ENCODE measurements at regions not wholly inside any gene's neighbourhood (a gene's known extent, or its start where the extent isn't known, plus 50 kb on each side); places are given as distances from the start of the nearest gene placed in this dataset.

DNA sequence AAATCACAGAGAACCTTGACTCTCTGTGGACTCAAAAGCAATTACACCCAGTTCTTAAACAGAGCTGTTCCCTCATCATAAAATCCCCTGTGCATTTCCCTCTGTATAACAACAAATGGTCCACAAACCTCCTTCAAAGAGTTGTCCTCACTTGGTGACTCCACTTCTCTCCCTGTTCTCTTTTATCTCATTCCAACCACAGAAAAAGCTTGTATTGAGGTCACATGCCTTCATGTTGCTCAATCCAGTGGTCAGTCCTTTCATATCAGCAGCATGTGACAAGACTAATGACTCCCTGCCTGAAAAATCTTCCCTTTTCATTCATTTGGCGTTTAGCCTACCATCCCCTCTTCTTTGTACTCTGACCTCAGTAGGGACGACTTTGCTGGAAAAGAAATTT, 158.0 kb downstream of the DEPDC1B start (continued):
- TF ChIP-seq CBFB (IDR thresholded peaks at IDR 0.05; ENCODE audit: low read depth) (peak; percentile 34; the same call in 1 of the 2 replicates), IRF4 (IDR thresholded peaks at IDR 0.05; ENCODE audit: low read depth, low read length) (0 out of 2 replicates have a peak, but pooled peaks have one; percentile 14)

DNA sequence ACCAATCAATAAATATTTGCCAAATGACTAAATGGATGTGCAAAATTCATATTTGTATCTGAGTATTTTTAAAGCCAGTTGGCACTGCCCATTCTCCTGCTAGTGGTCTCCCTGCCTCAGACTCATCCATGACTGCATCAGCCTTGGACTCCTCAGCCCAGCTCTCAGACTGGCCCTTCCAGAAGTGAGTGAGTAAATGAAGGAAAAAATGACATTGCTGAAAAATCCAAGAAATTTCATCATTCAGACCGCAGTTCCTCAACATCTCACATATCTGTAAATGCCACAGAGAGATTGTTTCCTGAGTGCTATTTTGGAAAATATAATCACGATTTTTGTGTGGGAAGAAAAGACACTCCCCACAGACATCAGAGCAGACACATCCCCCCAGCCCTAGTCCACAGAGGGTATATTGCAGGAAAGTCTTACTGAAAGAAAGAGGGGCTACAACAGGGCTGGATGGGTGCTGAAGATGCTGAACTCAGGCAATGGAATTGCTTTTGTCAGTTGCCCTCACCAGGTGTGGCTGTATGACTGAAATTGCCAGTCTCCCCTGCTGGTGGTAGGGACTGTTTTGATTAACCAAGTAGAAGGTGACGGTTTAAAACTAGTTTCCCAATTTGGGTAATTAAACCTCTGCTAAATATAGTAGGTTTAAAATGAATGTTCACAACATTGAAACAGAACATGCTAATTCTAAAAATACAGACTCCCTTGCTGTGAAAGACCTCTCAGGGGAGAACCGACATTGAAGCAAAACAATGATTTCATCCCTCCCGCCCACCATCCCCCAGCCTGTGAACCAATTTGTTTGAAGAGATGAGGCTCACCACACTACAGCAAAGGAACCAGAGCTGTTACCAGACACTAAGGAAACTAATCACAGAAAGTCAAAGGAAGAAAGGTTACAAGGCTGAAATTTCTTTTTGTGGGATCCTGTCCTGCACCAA, 158.8 kb downstream of the DEPDC1B start:
- ChIA-PET RAD21 (ENCODE audit: unreplicated experiment) (interaction anchor here (0.6 to 5.2 kb wide), 10 partner anchors 10 to 160 kb away, joined by 3 to 26 read pairs (median 4); no protein-coding TSS in a partner anchor), CTCF (interaction anchor here (0.6 to 3.0 kb wide), 4 partner anchors 19 to 128 kb away, joined by 3 to 8 read pairs (median 4); no protein-coding TSS in a partner anchor), SMC1A (ENCODE audit: uncharacterized antibody, unreplicated experiment) (interaction anchor here (0.6 to 4.0 kb wide), 12 partner anchors 13 to 785 kb away, joined by 3 to 30 read pairs (median 4); no protein-coding TSS in a partner anchor), POLR2A (interaction anchor here (0.6 to 2.6 kb wide), 3 partner anchors 19 to 95 kb away, joined by 3 to 12 read pairs (median 3); no protein-coding TSS in a partner anchor)
- 13% methylated on average over 5 of the region's 5 CpGs for WGBS (ENCODE audit: insufficient coverage, insufficient replicate concordance, low lambda C conversion rate, missing lambda C conversion rate)
- peak; percentile 90 for DNase-seq (ENCODE audit: low read depth, low spot score)
- no TSS peak for BruUV-seq (replicated peaks)
- Histone ChIP-seq H3K9me3 (replicated peaks; ENCODE audit: control insufficient read depth, insufficient read depth, low read length) (no peaks in the 10 kb centered on the region), H3K36me3 (ENCODE audit: control insufficient read depth in 2 of 2, insufficient read depth in 2 of 2, low read length in 1 of 2) (no peaks in the 10 kb centered on the region), H4K20me1 (ENCODE audit: control insufficient read depth, insufficient read depth) (no peaks in the 10 kb centered on the region), H2AFZ (ENCODE audit: control insufficient read depth, low read depth, low read length) (peak overlapping the region; percentile 18), H3K27me3 (replicated peaks in 1 of 2; ENCODE audit: control insufficient read depth in 2 of 2, insufficient read depth in 2 of 2, low read length in 1 of 2) (no peaks in the 10 kb centered on the region), H3K27ac (ENCODE audit: control insufficient read depth, insufficient read depth) (peak overlapping the region; percentile 59), H3K4me1 (ENCODE audit: control insufficient read depth, insufficient read depth, low read length) (peaks cover 22% of the 10 kb centered on the region), H3K9ac (ENCODE audit: control insufficient read depth, insufficient read depth, low read length) (peak overlapping the region; percentile 14; the same call in 1 of the 2 replicates), H3K4me3 (peak overlapping the region; percentile 18; the same call in 1 of the 2 replicates), H3K79me2 (ENCODE audit: control insufficient read depth, insufficient read depth, low read length) (no peaks in the 10 kb centered on the region), H3K4me2 (ENCODE audit: control insufficient read depth, insufficient read depth) (peak overlapping the region; percentile 60)
- peak; percentile 86 for FAIRE-seq
- intact Hi-C loops (cut with micrococcal nuclease; ENCODE audit: unreplicated experiment) (loop anchor here (5.0 kb wide), 1 partner anchor 46 kb away; no protein-coding TSS in a partner anchor), in situ Hi-C loops (cut with MboI) (no loop called here)
- peak; percentile 96 for ATAC-seq
- TF ChIP-seq TARDBP (IDR thresholded peaks at IDR 0.05; ENCODE audit: borderline replicate concordance) (0 out of 2 replicates have a peak, but pooled peaks have one; percentile 40), PAX8 (IDR thresholded peaks at IDR 0.05) (no peak), E2F4 (IDR thresholded peaks at IDR 0.05; ENCODE audit: low read depth, low read length) (no peak), JUNB (IDR thresholded peaks at IDR 0.05) (peak; percentile 95), CREB1 (IDR thresholded peaks at IDR 0.05; ENCODE audit: low read depth) (peak; percentile 54; the same call in 1 of the 2 replicates), BMI1 (IDR thresholded peaks at IDR 0.05; ENCODE audit: borderline replicate concordance) (peak; percentile 68; the same call in 1 of the 2 replicates), TCF12 (IDR thresholded peaks at IDR 0.05; ENCODE audit: low read depth, low read length) (peak; percentile 77; the same call in 1 of the 2 replicates), MXI1 (IDR thresholded peaks at IDR 0.05; ENCODE audit: low read depth, low read length) (0 out of 2 replicates have a peak, but pooled peaks have one; percentile 37), PML (IDR thresholded peaks at IDR 0.05; ENCODE audit: low read length) (peak; percentile 88), ZBED1 (IDR thresholded peaks at IDR 0.05; ENCODE audit: borderline replicate concordance) (peak; percentile 95), RAD51 (IDR thresholded peaks at IDR 0.05) (peak; percentile 48; the same call in 1 of the 2 replicates), SP1 (IDR thresholded peaks at IDR 0.05; ENCODE audit: low read depth, low read length) (peak; percentile 35)
- TF ChIP-seq, protein P1, sequence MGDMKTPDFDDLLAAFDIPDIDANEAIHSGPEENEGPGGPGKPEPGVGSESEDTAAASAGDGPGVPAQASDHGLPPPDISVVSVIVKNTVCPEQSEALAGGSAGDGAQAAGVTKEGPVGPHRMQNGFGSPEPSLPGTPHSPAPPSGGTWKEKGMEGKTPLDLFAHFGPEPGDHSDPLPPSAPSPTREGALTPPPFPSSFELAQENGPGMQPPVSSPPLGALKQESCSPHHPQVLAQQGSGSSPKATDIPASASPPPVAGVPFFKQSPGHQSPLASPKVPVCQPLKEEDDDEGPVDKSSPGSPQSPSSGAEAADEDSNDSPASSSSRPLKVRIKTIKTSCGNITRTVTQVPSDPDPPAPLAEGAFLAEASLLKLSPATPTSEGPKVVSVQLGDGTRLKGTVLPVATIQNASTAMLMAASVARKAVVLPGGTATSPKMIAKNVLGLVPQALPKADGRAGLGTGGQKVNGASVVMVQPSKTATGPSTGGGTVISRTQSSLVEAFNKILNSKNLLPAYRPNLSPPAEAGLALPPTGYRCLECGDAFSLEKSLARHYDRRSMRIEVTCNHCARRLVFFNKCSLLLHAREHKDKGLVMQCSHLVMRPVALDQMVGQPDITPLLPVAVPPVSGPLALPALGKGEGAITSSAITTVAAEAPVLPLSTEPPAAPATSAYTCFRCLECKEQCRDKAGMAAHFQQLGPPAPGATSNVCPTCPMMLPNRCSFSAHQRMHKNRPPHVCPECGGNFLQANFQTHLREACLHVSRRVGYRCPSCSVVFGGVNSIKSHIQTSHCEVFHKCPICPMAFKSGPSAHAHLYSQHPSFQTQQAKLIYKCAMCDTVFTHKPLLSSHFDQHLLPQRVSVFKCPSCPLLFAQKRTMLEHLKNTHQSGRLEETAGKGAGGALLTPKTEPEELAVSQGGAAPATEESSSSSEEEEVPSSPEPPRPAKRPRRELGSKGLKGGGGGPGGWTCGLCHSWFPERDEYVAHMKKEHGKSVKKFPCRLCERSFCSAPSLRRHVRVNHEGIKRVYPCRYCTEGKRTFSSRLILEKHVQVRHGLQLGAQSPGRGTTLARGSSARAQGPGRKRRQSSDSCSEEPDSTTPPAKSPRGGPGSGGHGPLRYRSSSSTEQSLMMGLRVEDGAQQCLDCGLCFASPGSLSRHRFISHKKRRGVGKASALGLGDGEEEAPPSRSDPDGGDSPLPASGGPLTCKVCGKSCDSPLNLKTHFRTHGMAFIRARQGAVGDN (IDR thresholded peaks at IDR 0.05) = 0 out of 2 replicates have a peak, but pooled peaks have one; percentile 49
- TF ChIP-seq, protein P2, sequence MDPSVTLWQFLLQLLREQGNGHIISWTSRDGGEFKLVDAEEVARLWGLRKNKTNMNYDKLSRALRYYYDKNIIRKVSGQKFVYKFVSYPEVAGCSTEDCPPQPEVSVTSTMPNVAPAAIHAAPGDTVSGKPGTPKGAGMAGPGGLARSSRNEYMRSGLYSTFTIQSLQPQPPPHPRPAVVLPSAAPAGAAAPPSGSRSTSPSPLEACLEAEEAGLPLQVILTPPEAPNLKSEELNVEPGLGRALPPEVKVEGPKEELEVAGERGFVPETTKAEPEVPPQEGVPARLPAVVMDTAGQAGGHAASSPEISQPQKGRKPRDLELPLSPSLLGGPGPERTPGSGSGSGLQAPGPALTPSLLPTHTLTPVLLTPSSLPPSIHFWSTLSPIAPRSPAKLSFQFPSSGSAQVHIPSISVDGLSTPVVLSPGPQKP (IDR thresholded peaks at IDR 0.05; ENCODE audit: low read depth, low read length) = 0 out of 2 replicates have a peak, but pooled peaks have one; percentile 26
